GM12878 (cell line): ENCODE measurements at regions not wholly inside any gene's neighbourhood (a gene's known extent, or its start where the extent isn't known, plus 50 kb on each side); places are given as distances from the start of the nearest gene placed in this dataset.

Experiments used
- ATAC-seq: fragments of 200-7000 bp; cut with Tn5 transposase; 3 replicates; pipeline ENCODE4 v1.9.1; 2020; ENCODE audit warnings: mild to moderate bottlenecking, moderate library complexity
- BruUV-seq: library from RNA; stranded (reverse); fragments of 400-500 nt; replicated peaks from 2 replicates; lab custom pipeline; 2021; lab: Mats Ljungman, UMichigan
- CTCF ChIA-PET: fragments of 300-600 bp; sonication (Branson Sonifier 250); formaldehyde crosslinking; extraction: SDS; loops from one replicate; lab custom pipeline; 2021; ENCODE audit warnings: inconsistent platforms; lab: Yijun Ruan, JAX
- POLR2A ChIA-PET: fragments of 350-600 bp; formaldehyde crosslinking; extraction: SDS; loops from one replicate; lab custom pipeline; 2021; ENCODE audit warnings: inconsistent platforms; lab: Charles Lee
- RAD21 ChIA-PET: fragments of 300-600 bp; sonication (Branson Sonifier 250); formaldehyde crosslinking; loops from one replicate; lab custom pipeline; 2023; ENCODE audit warnings: antibody characterized with exemption; ENCODE audit not compliant: unreplicated experiment; lab: Charles Lee
- SMC1A ChIA-PET: fragments of 300-600 bp; sonication (Branson Sonifier 250); formaldehyde crosslinking; loops from one replicate; lab custom pipeline; 2023; ENCODE audit not compliant: unreplicated experiment, uncharacterized antibody; lab: Charles Lee
- DNase-seq: peaks from one replicate; pipeline ENCODE4 v3.0.0-alpha.2; 2011; ENCODE audit warnings: low read depth, low spot score
- FAIRE-seq: peaks from 3 replicates; lab custom pipeline; 2011; peaks lifted over from hg19 to GRCh38; lab: Jason Lieb, UNC
- H2AFZ ChIP-seq: 2 replicates; pipeline ENCODE4 v1.6.0; 2011; ENCODE audit warnings: low read depth, low read length, control low read depth; ENCODE audit not compliant: control insufficient read depth
- H3K27ac ChIP-seq: 2 replicates; pipeline ENCODE4 v1.5.1; 2011; ENCODE audit warnings: control low read depth; ENCODE audit not compliant: control insufficient read depth, insufficient read depth
- H3K27me3 ChIP-seq, 2 experiments: replicated peaks in 1 of 2; 2 replicates each; pipeline versions ENCODE4 v1.6.0 to v1.6.1; 2011; ENCODE audit warnings: low read length in 1 of 2; ENCODE audit not compliant: control insufficient read depth in 2 of 2, insufficient read depth in 2 of 2
- H3K36me3 ChIP-seq, 2 experiments: 2 replicates each; pipeline ENCODE4 v1.5.1; 2011; ENCODE audit warnings: low read length in 1 of 2; ENCODE audit not compliant: control insufficient read depth in 2 of 2, insufficient read depth in 2 of 2
- H3K4me1 ChIP-seq: 2 replicates; pipeline ENCODE4 v1.6.1; 2011; ENCODE audit warnings: mild to moderate bottlenecking, low read length, moderate library complexity, mixed read lengths; ENCODE audit not compliant: control insufficient read depth, insufficient read depth
- H3K4me2 ChIP-seq: 2 replicates; pipeline ENCODE4 v1.6.0; 2011; ENCODE audit warnings: control low read depth; ENCODE audit not compliant: control insufficient read depth, insufficient read depth
- H3K4me3 ChIP-seq: fragments of 200-600 bp; sonication (generic); 2 replicates; pipeline ENCODE4 v1.5.1; 2016
- H3K79me2 ChIP-seq: 2 replicates; pipeline ENCODE4 v1.6.0; 2011; ENCODE audit warnings: low read length; ENCODE audit not compliant: control insufficient read depth, insufficient read depth
- H3K9ac ChIP-seq: 2 replicates; pipeline ENCODE4 v1.8.0; 2011; ENCODE audit warnings: low read length, control low read depth, mixed read lengths; ENCODE audit not compliant: control insufficient read depth, insufficient read depth
- H3K9me3 ChIP-seq: replicated peaks from 3 replicates; pipeline ENCODE4 v1.5.1; 2011; ENCODE audit warnings: mild to moderate bottlenecking, low read length; ENCODE audit not compliant: control insufficient read depth, insufficient read depth
- H4K20me1 ChIP-seq: 2 replicates; pipeline ENCODE4 v1.6.0; 2011; ENCODE audit not compliant: control insufficient read depth, insufficient read depth
- BCLAF1 ChIP-seq: fragments of 450-650 bp; IDR thresholded peaks from 2 replicates; pipeline ENCODE4 v1.6.1; 2017; ENCODE audit warnings: antibody characterized with exemption, mild to moderate bottlenecking, moderate library complexity
- EZH2 ChIP-seq: IDR thresholded peaks from 2 replicates; pipeline ENCODE4 v1.6.1; 2012; ENCODE audit warnings: low read depth, mild to moderate bottlenecking, control low read depth, inconsistent platforms, low read length, borderline replicate concordance; ENCODE audit not compliant: control insufficient read depth
- MAX ChIP-seq: IDR thresholded peaks from 2 replicates; pipeline ENCODE4 v1.6.1; 2012; ENCODE audit warnings: low read depth, low read length, improper control_type of control experiment
- MTA2 ChIP-seq: fragments of 450-650 bp; IDR thresholded peaks from 2 replicates; pipeline ENCODE4 v1.6.1; 2016; ENCODE audit warnings: low read depth, mild to moderate bottlenecking, moderate library complexity
- MTA3 ChIP-seq: IDR thresholded peaks from 2 replicates; pipeline ENCODE4 v1.6.1; 2012; ENCODE audit warnings: low read length, inconsistent platforms, borderline replicate concordance
- NFIC ChIP-seq: IDR thresholded peaks from 2 replicates; pipeline ENCODE4 v1.6.1; 2012; ENCODE audit warnings: low read depth, mild to moderate bottlenecking, inconsistent platforms, low read length, moderate library complexity
- POLR2AphosphoS2 ChIP-seq: IDR thresholded peaks from 2 replicates; pipeline ENCODE4 v1.6.1; 2011; ENCODE audit warnings: low read depth, mild to moderate bottlenecking, low read length, improper control_type of control experiment, moderate library complexity
- SRF ChIP-seq, 2 experiments: IDR thresholded peaks; 2 replicates each; pipeline ENCODE4 v1.6.1; 2011; ENCODE audit warnings: low read depth in 2 of 2, low read length in 2 of 2, mild to moderate bottlenecking in 1 of 2, moderate library complexity in 1 of 2
- WGBS: methylation state at CpG from one replicate; pipeline ENCODE4 v1.1.6; 2016; ENCODE audit warnings: low lambda C conversion rate; ENCODE audit not compliant: insufficient replicate concordance, insufficient coverage; ENCODE audit errors: missing lambda C conversion rate; 5-methylcytosine and 5-hydroxymethylcytosine counted together
- in situ Hi-C: fragments of 300-500 bp; cut with MboI; formaldehyde crosslinking; loops from 9 replicates; pipeline ENCODE4 v1.14.3; 2018; ENCODE audit warnings: mixed read lengths
- intact Hi-C: fragments of 100-400 bp; cut with micrococcal nuclease; formaldehyde crosslinking; loops from one replicate; pipeline ENCODE4 v1.14.2; 2022; ENCODE audit not compliant: unreplicated experiment

GRCh38 chr21:35578347-35578782, 482.0 kb downstream of the SETD4 start (continued):
- TF ChIP-seq BCLAF1 (no peak), SRF (IDR thresholded peaks at IDR 0.05; ENCODE audit: low read depth in 2 of 2, low read length in 2 of 2) (no peak), NFIC (no peak)

GRCh38 chr21:35575280-35575915, 484.9 kb downstream of the SETD4 start:
- H3K36me3 ChIP-seq = no peaks in the 10 kb centered on the region
- no peak overlapping the region for H3K9ac ChIP-seq
- H3K9me3 ChIP-seq = no peaks in the 10 kb centered on the region
- ATAC-seq (no peak), FAIRE-seq (no peak), DNase-seq (no peak)
- RAD21 ChIA-PET = no interaction called here
- WGBS = 2% methylated on average over 3 of the region's 3 CpGs
- no peaks in the 10 kb centered on the region for H4K20me1 ChIP-seq
- POLR2A ChIA-PET = no interaction called here
- no TSS peak for BruUV-seq
- H3K27ac ChIP-seq = no peak overlapping the region
- H2AFZ ChIP-seq = no peak overlapping the region
- intact Hi-C loops = no loop called here
- CTCF ChIA-PET = no interaction called here
- H3K79me2 ChIP-seq = no peaks in the 10 kb centered on the region
- in situ Hi-C loops = no loop called here
- SMC1A ChIA-PET = no interaction called here
- H3K27me3 ChIP-seq = no peaks in the 10 kb centered on the region
- H3K4me1 ChIP-seq = no peaks in the 10 kb centered on the region
- TF ChIP-seq MAX = no peak
- no peak for TF ChIP-seq MTA3
- no peak for TF ChIP-seq MTA2
- TF ChIP-seq POLR2AphosphoS2 = no peak
- TF ChIP-seq EZH2 = no peak
- TF ChIP-seq SRF (IDR thresholded peaks at IDR 0.05; ENCODE audit: low read depth in 2 of 2, low read length in 2 of 2) = no peak
- H3K4me3 ChIP-seq = no peak overlapping the region
- no peak overlapping the region for H3K4me2 ChIP-seq
